WERI-Rb-1 (cell line): ENCODE measurements at regions not wholly inside any gene's neighbourhood (a gene's known extent, or its start where the extent isn't known, plus 50 kb on each side); places are given as distances from the start of the nearest gene placed in this dataset.

Experiments
- DNase-seq: peaks from one replicate; pipeline ENCODE4 v3.0.0-alpha.2; 2020
- H3K27ac ChIP-seq: fragments of 250-450 bp; sonication (Bioruptor Pico); 2 replicates; pipeline ENCODE4 v1.5.1; 2020; ENCODE audit warnings: mild to moderate bottlenecking, moderate library complexity
- H3K27me3 ChIP-seq: fragments of 250-450 bp; sonication (Bioruptor Pico); 2 replicates; pipeline ENCODE4 v1.5.1; 2021; ENCODE audit warnings: mild to moderate bottlenecking, low read depth, moderate library complexity; ENCODE audit not compliant: insufficient read depth, severe bottlenecking
- H3K36me3 ChIP-seq: fragments of 250-450 bp; sonication (Bioruptor Pico); 2 replicates; pipeline ENCODE4 v1.5.1; 2020; ENCODE audit warnings: mild to moderate bottlenecking, moderate library complexity
- H3K4me3 ChIP-seq: 2 replicates; pipeline ENCODE4 v1.5.1; 2011; ENCODE audit warnings: low read depth, mild to moderate bottlenecking, control low read depth, low read length
- H3K9me3 ChIP-seq: fragments of 250-450 bp; sonication (Bioruptor Pico); 2 replicates; pipeline ENCODE4 v1.5.1; 2021; ENCODE audit warnings: mild to moderate bottlenecking, moderate library complexity; ENCODE audit not compliant: severe bottlenecking
- CTCF ChIP-seq: IDR thresholded peaks from 2 replicates; pipeline ENCODE4 v1.5.1; 2011; ENCODE audit warnings: low read depth, mild to moderate bottlenecking, control low read depth, inconsistent platforms, low read length

GRCh38 chr1:81681601-81682266 lies 119.0 kb upstream of the ADGRL2 start:
- H3K9me3 ChIP-seq = no peaks in the 10 kb centered on the region
- no peak overlapping the region for H3K4me3 ChIP-seq
- no peak overlapping the region for H3K27ac ChIP-seq
- H3K36me3 ChIP-seq = no peaks in the 10 kb centered on the region
- H3K27me3 ChIP-seq = no peaks in the 10 kb centered on the region
- DNase-seq = no peak
- TF ChIP-seq CTCF = no peak

- Histone ChIP-seq H3K36me3 (no peaks in the 10 kb centered on the region), H3K9me3 (no peaks in the 10 kb centered on the region), H3K27me3 (no peaks in the 10 kb centered on the region), H3K4me3 (no peak overlapping the region), H3K27ac (no peak overlapping the region)
- no peak for TF ChIP-seq CTCF
- no peak for DNase-seq
These were observed 119.6 kb upstream of the ADGRL2 start for GRCh38 chr1:81681114-81681513.

GRCh38 chr1:81679942-81680341 lies 120.8 kb upstream of the ADGRL2 start:
- H3K9me3 ChIP-seq = no peaks in the 10 kb centered on the region
- H3K36me3 ChIP-seq = no peaks in the 10 kb centered on the region
- no peak overlapping the region for H3K4me3 ChIP-seq
- TF ChIP-seq CTCF = no peak
- no peak overlapping the region for H3K27ac ChIP-seq
- no peaks in the 10 kb centered on the region for H3K27me3 ChIP-seq
- no peak for DNase-seq

- DNase-seq = no peak
- H3K4me3 ChIP-seq = no peak overlapping the region
These were observed 122.0 kb upstream of the ADGRL2 start for GRCh38 chr1:81678779-81679178.

GRCh38 chr1:81672766-81673165 lies 128.0 kb upstream of the ADGRL2 start:
- no peaks in the 10 kb centered on the region for H3K36me3 ChIP-seq
- H3K4me3 ChIP-seq = no peak overlapping the region
- no peaks in the 10 kb centered on the region for H3K9me3 ChIP-seq
- TF ChIP-seq CTCF = no peak
- H3K27ac ChIP-seq = no peak overlapping the region
- no peak for DNase-seq
- H3K27me3 ChIP-seq = no peaks in the 10 kb centered on the region

More at GRCh38 chr1:81678779-81679178, 122.0 kb upstream of the ADGRL2 start:
- Histone ChIP-seq H3K27ac (no peak overlapping the region), H3K36me3 (no peaks in the 10 kb centered on the region), H3K9me3 (no peaks in the 10 kb centered on the region), H3K27me3 (no peaks in the 10 kb centered on the region)
- no peak for TF ChIP-seq CTCF

- H3K27ac ChIP-seq = no peak overlapping the region
- H3K9me3 ChIP-seq = no peaks in the 10 kb centered on the region
- TF ChIP-seq CTCF = no peak
- no peak for DNase-seq
- no peaks in the 10 kb centered on the region for H3K36me3 ChIP-seq
- no peaks in the 10 kb centered on the region for H3K27me3 ChIP-seq
- H3K4me3 ChIP-seq = no peak overlapping the region
These were observed 129.7 kb upstream of the ADGRL2 start for GRCh38 chr1:81671038-81671437.
